OCI-LY1 (cell line): ENCODE measurements at regions not wholly inside any gene's neighbourhood (a gene's known extent, or its start where the extent isn't known, plus 50 kb on each side); places are given as distances from the start of the nearest gene placed in this dataset.

Experiments used
- H2AFZ ChIP-seq: fragments of 200-600 bp; sonication (generic), shearing (Covaris generic); 2 replicates; pipeline ENCODE4 v1.6.0; 2014; ENCODE audit warnings: antibody characterized with exemption, mild to moderate bottlenecking, low read length
- H3F3A ChIP-seq: fragments of 200-600 bp; sonication (generic), shearing (Covaris generic); 2 replicates; pipeline ENCODE4 v1.6.0; 2014; ENCODE audit warnings: mild to moderate bottlenecking, antibody characterized with exemption, low read length, moderate library complexity; ENCODE audit not compliant: insufficient read depth
- H3K27ac ChIP-seq: fragments of 200-600 bp; sonication (generic); 2 replicates; pipeline ENCODE4 v1.5.1; 2014; ENCODE audit warnings: low read length, mixed run types, mild to moderate bottlenecking, low read depth; ENCODE audit not compliant: poor library complexity, severe bottlenecking
- H3K27me3 ChIP-seq: fragments of 200-600 bp; sonication (generic); 2 replicates; pipeline ENCODE4 v1.6.0; 2014; ENCODE audit warnings: antibody characterized with exemption, mild to moderate bottlenecking, low read length, moderate library complexity; ENCODE audit not compliant: insufficient read depth
- H3K36me3 ChIP-seq: fragments of 200-600 bp; sonication (generic); 2 replicates; pipeline ENCODE4 v1.6.1; 2014; ENCODE audit warnings: mild to moderate bottlenecking, antibody characterized with exemption, low read length, moderate library complexity, mixed read lengths; ENCODE audit not compliant: insufficient read depth
- H3K4me1 ChIP-seq: fragments of 200-600 bp; sonication (generic); 2 replicates; pipeline ENCODE4 v1.5.1; 2014; ENCODE audit warnings: mild to moderate bottlenecking, low read length, moderate library complexity; ENCODE audit not compliant: insufficient read depth, severe bottlenecking
- H3K4me2 ChIP-seq: fragments of 200-600 bp; sonication (generic), shearing (Covaris generic); 2 replicates; pipeline ENCODE4 v1.6.1; 2014; ENCODE audit warnings: low read length
- H3K4me3 ChIP-seq: fragments of 200-600 bp; sonication (generic); 2 replicates; pipeline ENCODE4 v1.5.1; 2014; ENCODE audit warnings: low read length, low read depth, mild to moderate bottlenecking, mixed read lengths; ENCODE audit not compliant: poor library complexity, severe bottlenecking
- H3K79me2 ChIP-seq: fragments of 200-600 bp; shearing (Covaris generic); 2 replicates; pipeline ENCODE4 v1.6.1; 2016; ENCODE audit warnings: mixed run types, low read length, mixed read lengths; ENCODE audit not compliant: insufficient read depth
- H3K9ac ChIP-seq: fragments of 200-600 bp; sonication (generic), shearing (Covaris generic); 2 replicates; pipeline ENCODE4 v1.6.1; 2014; ENCODE audit warnings: mild to moderate bottlenecking, low read length, mixed read lengths
- H3K9me2 ChIP-seq: fragments of 200-600 bp; sonication (generic), shearing (Covaris generic); 2 replicates; pipeline ENCODE4 v1.6.1; 2014; ENCODE audit warnings: low read depth, mild to moderate bottlenecking, low read length, mixed read lengths
- H3K9me3 ChIP-seq: fragments of 200-600 bp; shearing (Covaris generic); 2 replicates; pipeline ENCODE4 v1.6.1; 2014; ENCODE audit warnings: low read length, mixed read lengths
- H4K20me1 ChIP-seq: fragments of 200-600 bp; sonication (generic), shearing (Covaris generic); 2 replicates; pipeline ENCODE4 v1.6.0; 2016; ENCODE audit warnings: mild to moderate bottlenecking, low read length; ENCODE audit not compliant: insufficient read depth
- CTCF ChIP-seq: fragments of 200-600 bp; sonication (generic), shearing (Covaris generic); IDR thresholded peaks from 2 replicates; pipeline ENCODE4 v1.5.1; 2017; ENCODE audit warnings: mild to moderate bottlenecking, antibody characterized with exemption, low read length, moderate library complexity, mixed read lengths
- EZH2 ChIP-seq: fragments of 200-600 bp; sonication (generic), shearing (Covaris generic); IDR thresholded peaks from 2 replicates; pipeline ENCODE4 v1.8.0; 2017; ENCODE audit warnings: borderline replicate concordance, mixed run types, mild to moderate bottlenecking, antibody characterized with exemption, low read length, moderate library complexity, mixed read lengths

GRCh38 chr7:34317039-34317438, 341.0 kb upstream of the NPSR1 start:
- no peaks in the 10 kb centered on the region for H3K9me2 ChIP-seq
- no peaks in the 10 kb centered on the region for H3K79me2 ChIP-seq
- TF ChIP-seq CTCF (no peak), EZH2 (no peak)
- no peak overlapping the region for H3K4me3 ChIP-seq
- H4K20me1 ChIP-seq, result no peaks in the 10 kb centered on the region
- no peak overlapping the region for H3K9ac ChIP-seq
- H3K4me1 ChIP-seq, result no peaks in the 10 kb centered on the region
- no peak overlapping the region for H3K27ac ChIP-seq
- H2AFZ ChIP-seq, result no peak overlapping the region
- H3K4me2 ChIP-seq, result no peak overlapping the region
- H3K36me3 ChIP-seq, result no peaks in the 10 kb centered on the region
- no peaks in the 10 kb centered on the region for H3K27me3 ChIP-seq
- peaks cover 4% of the 10 kb centered on the region; the same call in 1 of the 2 replicates for H3K9me3 ChIP-seq
- no peaks in the 10 kb centered on the region for H3F3A ChIP-seq

- H3K9ac ChIP-seq, result no peak overlapping the region
- no peaks in the 10 kb centered on the region for H3K9me2 ChIP-seq
- H3K9me3 ChIP-seq, result no peaks in the 10 kb centered on the region
- no peaks in the 10 kb centered on the region for H3K4me1 ChIP-seq
- no peak overlapping the region for H3K4me2 ChIP-seq
- H3K36me3 ChIP-seq, result no peaks in the 10 kb centered on the region
- no peak overlapping the region for H3K27ac ChIP-seq
- H3K4me3 ChIP-seq, result no peak overlapping the region
- H3F3A ChIP-seq, result no peaks in the 10 kb centered on the region
- H3K27me3 ChIP-seq, result no peaks in the 10 kb centered on the region
- no peaks in the 10 kb centered on the region for H3K79me2 ChIP-seq
- H4K20me1 ChIP-seq, result no peaks in the 10 kb centered on the region
- no peak overlapping the region for H2AFZ ChIP-seq
- TF ChIP-seq CTCF, result no peak
- TF ChIP-seq EZH2, result no peak
Measured at GRCh38 chr7:34320412-34320811, 337.6 kb upstream of the NPSR1 start.

- Histone ChIP-seq H3F3A (no peaks in the 10 kb centered on the region), H4K20me1 (no peaks in the 10 kb centered on the region), H3K9me3 (no peaks in the 10 kb centered on the region), H3K27me3 (no peaks in the 10 kb centered on the region), H2AFZ (no peak overlapping the region), H3K4me2 (no peak overlapping the region), H3K79me2 (no peaks in the 10 kb centered on the region), H3K4me3 (no peak overlapping the region), H3K9me2 (no peaks in the 10 kb centered on the region), H3K27ac (no peak overlapping the region), H3K36me3 (no peaks in the 10 kb centered on the region), H3K9ac (no peak overlapping the region), H3K4me1 (no peaks in the 10 kb centered on the region)
- TF ChIP-seq CTCF (peak; percentile 98), EZH2 (no peak)
Measured at GRCh38 chr7:34320926-34321661, 336.9 kb upstream of the NPSR1 start.
